Natural killer cell (primary cell): ENCODE measurements at regions not wholly inside any gene's neighbourhood (a gene's known extent, or its start where the extent isn't known, plus 50 kb on each side); places are given as distances from the start of the nearest gene placed in this dataset.

Source experiments
- ATAC-seq, 3 donors: fragments of 150-1000 bp in 2 of 3; fragments of 200-7000 bp in 1 of 3; cut with Tn5 transposase; 1 replicate in 1 of 3; 2 replicates in 2 of 3; pipeline ENCODE4 v1.10.0; 2021; ENCODE audit warnings: mild to moderate bottlenecking in 2 of 3, moderate library complexity in 2 of 3
- DNase-seq, 2 donors: peaks; one replicate each; pipeline versions ENCODE4 v3.0.0 to v3.0.0-alpha.2; 2013 to 2021; ENCODE audit warnings: mixed read lengths in 1 of 2
- H3K27ac ChIP-seq: one replicate; pipeline ENCODE4 v1.5.1; 2013; ENCODE audit warnings: mild to moderate bottlenecking, low read length
- H3K27me3 ChIP-seq: one replicate; pipeline ENCODE4 v1.6.1; 2013; ENCODE audit warnings: low read length; ENCODE audit not compliant: control insufficient read depth, insufficient read depth
- H3K36me3 ChIP-seq: one replicate; pipeline ENCODE4 v1.6.1; 2013; ENCODE audit warnings: low read length; ENCODE audit not compliant: control insufficient read depth, insufficient read depth
- H3K4me1 ChIP-seq: one replicate; pipeline ENCODE4 v1.6.1; 2013; ENCODE audit warnings: low read length; ENCODE audit not compliant: control insufficient read depth, insufficient read depth
- H3K4me3 ChIP-seq: one replicate; pipeline ENCODE4 v1.5.1; 2013; ENCODE audit warnings: low read length
- H3K9me3 ChIP-seq: one replicate; pipeline ENCODE4 v1.6.1; 2013; ENCODE audit warnings: low read length; ENCODE audit not compliant: control insufficient read depth, insufficient read depth
- H3K27ac Mint-ChIP-seq, 2 donors: one replicate each; pipeline ENCODE4 v1.8.0; 2022; ENCODE audit warnings: mild to moderate bottlenecking in 2 of 2, mixed read lengths in 2 of 2, moderate library complexity in 1 of 2
- H3K27me3 Mint-ChIP-seq, 2 donors: one replicate each; pipeline ENCODE4 v1.8.0; 2022; ENCODE audit warnings: low read depth in 2 of 2, mixed read lengths in 2 of 2
- H3K36me3 Mint-ChIP-seq: one replicate; pipeline ENCODE4 v1.8.0; 2022; ENCODE audit warnings: mixed read lengths
- H3K4me1 Mint-ChIP-seq, 2 donors: one replicate each; pipeline ENCODE4 v1.8.0; 2022; ENCODE audit warnings: mixed read lengths in 2 of 2
- H3K4me3 Mint-ChIP-seq: one replicate; pipeline ENCODE4 v1.8.0; 2022; ENCODE audit warnings: mild to moderate bottlenecking, moderate library complexity, mixed read lengths
- H3K9me3 Mint-ChIP-seq, 2 donors: one replicate each; pipeline ENCODE4 v1.8.0; 2022; ENCODE audit warnings: mixed read lengths in 2 of 2
- WGBS: methylation state at CpG from one replicate; pipeline ENCODE4 v1.1.7; 2013; ENCODE audit warnings: missing lambda C conversion rate; ENCODE audit not compliant: insufficient coverage; 5-methylcytosine and 5-hydroxymethylcytosine counted together
- intact Hi-C: fragments of 100-400 bp; cut with micrococcal nuclease; formaldehyde crosslinking; loops from one replicate; pipeline ENCODE4 v1.14.2; 2022
- TF ChIP-seq, protein P1 (sequence below): fragments of 200-600 bp; IDR thresholded peaks from one replicate; pipeline ENCODE4 v1.8.0; 2022; ENCODE audit warnings: antibody characterized with exemption

DNA sequence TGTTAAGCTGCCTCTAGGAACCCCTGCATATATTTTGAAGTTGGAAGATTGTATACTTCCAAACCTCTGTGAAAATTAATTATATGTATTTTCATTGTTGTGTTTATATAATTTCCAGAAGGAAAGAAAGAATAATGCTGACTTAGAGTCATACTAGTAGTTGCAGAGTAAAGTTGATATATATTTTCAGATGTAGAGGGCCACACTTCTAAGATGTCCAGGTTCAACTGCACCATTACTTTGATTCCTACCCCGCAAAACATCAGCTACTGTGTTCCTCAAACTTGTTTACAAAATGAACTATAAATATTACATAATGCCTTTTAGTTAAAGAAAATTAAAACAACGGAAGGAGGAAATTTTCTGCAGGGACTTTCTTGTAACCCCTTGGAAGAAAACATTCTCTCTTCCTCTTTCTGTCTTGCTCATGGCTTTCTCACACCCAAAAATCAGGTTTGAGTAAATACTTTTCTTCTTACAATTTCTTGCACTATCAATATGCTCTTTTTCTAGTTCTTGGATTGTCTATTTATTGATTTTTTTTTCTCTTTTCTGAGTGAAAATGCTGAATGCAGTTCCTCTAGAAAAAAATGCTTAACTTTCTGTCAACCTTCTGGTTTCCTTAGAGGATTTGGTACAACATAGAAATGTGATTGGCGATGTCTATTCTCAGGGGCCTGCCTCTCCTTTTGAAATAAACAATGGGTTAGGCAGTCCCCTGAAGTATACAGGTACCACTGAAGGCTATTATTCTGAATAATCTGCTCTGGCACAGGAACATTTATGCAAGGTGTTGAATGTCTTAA is 867.8 kb downstream of the TTLL7 start:
- H3K27ac ChIP-seq, result no peak overlapping the region
- Mint-ChIP-seq H3K27ac (no peak overlapping the region), H3K9me3 (peaks cover 6 to 21% of the 10 kb centered on the region in 2 donors), H3K4me1 (no peaks in the 10 kb centered on the region), H3K4me3 (no peak overlapping the region), H3K27me3 (no peaks in the 10 kb centered on the region), H3K36me3 (no peaks in the 10 kb centered on the region)
- 95% methylated on average over 2 of the region's 3 CpGs for WGBS
- H3K4me1 ChIP-seq, result no peaks in the 10 kb centered on the region
- ATAC-seq, result no peak
- TF ChIP-seq, protein P1, sequence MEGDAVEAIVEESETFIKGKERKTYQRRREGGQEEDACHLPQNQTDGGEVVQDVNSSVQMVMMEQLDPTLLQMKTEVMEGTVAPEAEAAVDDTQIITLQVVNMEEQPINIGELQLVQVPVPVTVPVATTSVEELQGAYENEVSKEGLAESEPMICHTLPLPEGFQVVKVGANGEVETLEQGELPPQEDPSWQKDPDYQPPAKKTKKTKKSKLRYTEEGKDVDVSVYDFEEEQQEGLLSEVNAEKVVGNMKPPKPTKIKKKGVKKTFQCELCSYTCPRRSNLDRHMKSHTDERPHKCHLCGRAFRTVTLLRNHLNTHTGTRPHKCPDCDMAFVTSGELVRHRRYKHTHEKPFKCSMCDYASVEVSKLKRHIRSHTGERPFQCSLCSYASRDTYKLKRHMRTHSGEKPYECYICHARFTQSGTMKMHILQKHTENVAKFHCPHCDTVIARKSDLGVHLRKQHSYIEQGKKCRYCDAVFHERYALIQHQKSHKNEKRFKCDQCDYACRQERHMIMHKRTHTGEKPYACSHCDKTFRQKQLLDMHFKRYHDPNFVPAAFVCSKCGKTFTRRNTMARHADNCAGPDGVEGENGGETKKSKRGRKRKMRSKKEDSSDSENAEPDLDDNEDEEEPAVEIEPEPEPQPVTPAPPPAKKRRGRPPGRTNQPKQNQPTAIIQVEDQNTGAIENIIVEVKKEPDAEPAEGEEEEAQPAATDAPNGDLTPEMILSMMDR, result no peak
- H3K9me3 ChIP-seq, result no peaks in the 10 kb centered on the region
- H3K36me3 ChIP-seq, result no peaks in the 10 kb centered on the region
- intact Hi-C loops, result no loop called here
- H3K27me3 ChIP-seq, result no peaks in the 10 kb centered on the region
- no peak overlapping the region for H3K4me3 ChIP-seq
- DNase-seq, result no peak

DNA sequence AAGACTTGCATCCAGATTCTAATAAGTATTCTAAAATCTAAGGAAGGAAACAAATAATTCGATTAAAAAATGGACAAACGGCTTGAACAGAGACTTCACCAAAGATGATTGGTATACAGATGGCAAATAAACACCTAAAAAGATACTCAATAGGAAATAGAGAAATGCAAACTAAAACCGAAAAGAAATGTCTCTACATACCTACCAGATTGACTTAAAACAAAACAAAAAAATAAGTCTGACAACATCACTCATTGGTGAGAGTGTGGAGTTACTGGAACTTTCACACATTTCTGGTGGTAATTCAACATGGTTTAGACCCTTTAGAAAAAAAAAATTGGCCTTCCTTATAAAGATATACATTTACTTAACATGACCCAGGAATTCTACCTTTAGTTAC is 869.8 kb downstream of the TTLL7 start:
- Histone ChIP-seq H3K27ac (no peak overlapping the region), H3K27me3 (no peaks in the 10 kb centered on the region), H3K4me1 (no peaks in the 10 kb centered on the region), H3K4me3 (no peak overlapping the region), H3K9me3 (peaks cover 3% of the 10 kb centered on the region), H3K36me3 (no peaks in the 10 kb centered on the region)
- no peak for DNase-seq
- TF ChIP-seq, protein P1, result no peak
- no peak for ATAC-seq
- Mint-ChIP-seq H3K27me3 (no peaks in the 10 kb centered on the region), H3K27ac (no peak overlapping the region), H3K4me1 (no peaks in the 10 kb centered on the region), H3K9me3 (peaks cover 6 to 19% of the 10 kb centered on the region in 2 donors), H3K4me3 (no peak overlapping the region), H3K36me3 (no peaks in the 10 kb centered on the region)
- whole genome bisulfite sequencing, result 83% methylated on average over 1 of the region's 3 CpGs
- intact Hi-C loops, result no loop called here

DNA sequence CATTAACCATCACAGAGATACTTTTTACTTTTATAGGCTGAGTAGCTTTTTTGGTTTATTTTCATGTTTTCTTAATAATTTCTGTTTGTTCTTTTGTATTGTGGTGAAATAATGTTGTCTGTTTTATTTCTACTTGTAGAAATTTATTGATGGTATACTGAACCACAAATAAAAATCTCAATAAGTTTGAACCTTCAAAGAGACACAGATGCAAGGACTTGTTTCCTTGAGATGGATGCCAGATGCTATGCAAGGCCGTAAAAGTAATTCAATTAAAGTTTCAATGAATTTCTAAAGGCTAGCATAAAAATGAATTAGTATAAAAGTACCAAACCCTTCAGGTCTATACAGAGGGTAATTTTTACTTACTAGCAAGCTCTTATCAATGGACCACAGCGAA is 873.5 kb downstream of the TTLL7 start:
- ATAC-seq, result no peak
- Mint-ChIP-seq H3K4me1 (no peaks in the 10 kb centered on the region), H3K36me3 (no peaks in the 10 kb centered on the region), H3K9me3 (peaks cover 8 to 10% of the 10 kb centered on the region in 2 donors), H3K27ac (no peak overlapping the region), H3K27me3 (no peaks in the 10 kb centered on the region), H3K4me3 (no peak overlapping the region)
- intact Hi-C loops, result no loop called here
- Histone ChIP-seq H3K4me1 (no peaks in the 10 kb centered on the region), H3K27me3 (no peaks in the 10 kb centered on the region), H3K27ac (no peak overlapping the region), H3K36me3 (no peaks in the 10 kb centered on the region), H3K9me3 (peaks cover 3% of the 10 kb centered on the region), H3K4me3 (no peak overlapping the region)
- no peak for DNase-seq
- TF ChIP-seq, protein P1, result no peak
- no CpG with 5 or more reads among the region's 2 CpGs for WGBS

DNA sequence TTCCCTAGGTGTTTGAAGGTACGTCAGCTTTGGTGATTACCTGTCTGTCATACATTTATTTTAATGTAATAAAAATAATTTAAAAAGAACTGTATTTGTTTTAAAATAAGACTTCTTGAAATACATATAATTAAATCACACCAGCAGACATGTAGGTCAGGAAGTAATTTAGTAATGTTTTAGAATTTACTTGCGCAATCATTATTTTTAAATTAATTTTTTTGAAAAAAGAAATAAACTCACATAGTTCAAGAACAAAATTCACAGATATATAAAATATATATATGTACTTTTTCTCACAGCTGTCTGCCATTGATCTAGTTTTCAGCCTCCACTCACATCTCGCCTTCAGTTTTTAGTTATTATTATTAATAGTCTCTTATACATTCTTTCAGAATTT is 875.9 kb downstream of the TTLL7 start:
- no CpG with 5 or more reads among the region's 3 CpGs for WGBS
- H3K9me3 ChIP-seq, result peaks cover 3% of the 10 kb centered on the region

More for the DNA sequence above, 875.9 kb downstream of the TTLL7 start:
- Mint-ChIP-seq H3K27ac (no peak overlapping the region), H3K9me3 (peaks cover 15 to 18% of the 10 kb centered on the region in 2 donors), H3K27me3 (no peaks in the 10 kb centered on the region), H3K4me1 (no peaks in the 10 kb centered on the region), H3K4me3 (no peak overlapping the region), H3K36me3 (no peaks in the 10 kb centered on the region)
- DNase-seq, result no peak
- H3K36me3 ChIP-seq, result no peaks in the 10 kb centered on the region
- intact Hi-C loops, result no loop called here
- TF ChIP-seq, protein P1, result no peak
- no peak for ATAC-seq
- H3K27ac ChIP-seq, result no peak overlapping the region
- H3K4me3 ChIP-seq, result no peak overlapping the region
- no peaks in the 10 kb centered on the region for H3K27me3 ChIP-seq
- no peaks in the 10 kb centered on the region for H3K4me1 ChIP-seq
